Neural crest cell (in vitro differentiated cells): ENCODE measurements at regions not wholly inside any gene's neighbourhood (a gene's known extent, or its start where the extent isn't known, plus 50 kb on each side); places are given as distances from the start of the nearest gene placed in this dataset.

Source experiments
- DNase-seq: peaks from one replicate; pipeline ENCODE4 v3.0.0; 2021; ENCODE audit warnings: low read depth, mixed read lengths, low spot score
- H3K27ac Mint-ChIP-seq: one replicate; pipeline ENCODE4 v1.8.0; 2021; ENCODE audit warnings: mild to moderate bottlenecking, mixed read lengths; ENCODE audit not compliant: unreplicated experiment
- H3K27me3 Mint-ChIP-seq: 2 replicates; pipeline ENCODE4 v1.8.0; 2021; ENCODE audit warnings: low read depth, mild to moderate bottlenecking, mixed read lengths
- H3K36me3 Mint-ChIP-seq: 2 replicates; pipeline ENCODE4 v1.8.0; 2021; ENCODE audit warnings: low read depth, mild to moderate bottlenecking, mixed read lengths
- H3K4me1 Mint-ChIP-seq: 2 replicates; pipeline ENCODE4 v1.8.0; 2021; ENCODE audit warnings: mixed read lengths
- H3K4me3 Mint-ChIP-seq: one replicate; pipeline ENCODE4 v1.8.0; 2021; ENCODE audit warnings: mild to moderate bottlenecking, mixed read lengths
- H3K9me3 Mint-ChIP-seq: 2 replicates; pipeline ENCODE4 v1.8.0; 2021; ENCODE audit warnings: mixed read lengths
- TF ChIP-seq, protein P1 (sequence below): fragments of 200-600 bp; sonication (generic); conservative IDR thresholded peaks from 2 replicates; pipeline ENCODE4 v1.5.0; 2021; ENCODE audit warnings: antibody characterized with exemption, mild to moderate bottlenecking

- TF ChIP-seq, protein P1, sequence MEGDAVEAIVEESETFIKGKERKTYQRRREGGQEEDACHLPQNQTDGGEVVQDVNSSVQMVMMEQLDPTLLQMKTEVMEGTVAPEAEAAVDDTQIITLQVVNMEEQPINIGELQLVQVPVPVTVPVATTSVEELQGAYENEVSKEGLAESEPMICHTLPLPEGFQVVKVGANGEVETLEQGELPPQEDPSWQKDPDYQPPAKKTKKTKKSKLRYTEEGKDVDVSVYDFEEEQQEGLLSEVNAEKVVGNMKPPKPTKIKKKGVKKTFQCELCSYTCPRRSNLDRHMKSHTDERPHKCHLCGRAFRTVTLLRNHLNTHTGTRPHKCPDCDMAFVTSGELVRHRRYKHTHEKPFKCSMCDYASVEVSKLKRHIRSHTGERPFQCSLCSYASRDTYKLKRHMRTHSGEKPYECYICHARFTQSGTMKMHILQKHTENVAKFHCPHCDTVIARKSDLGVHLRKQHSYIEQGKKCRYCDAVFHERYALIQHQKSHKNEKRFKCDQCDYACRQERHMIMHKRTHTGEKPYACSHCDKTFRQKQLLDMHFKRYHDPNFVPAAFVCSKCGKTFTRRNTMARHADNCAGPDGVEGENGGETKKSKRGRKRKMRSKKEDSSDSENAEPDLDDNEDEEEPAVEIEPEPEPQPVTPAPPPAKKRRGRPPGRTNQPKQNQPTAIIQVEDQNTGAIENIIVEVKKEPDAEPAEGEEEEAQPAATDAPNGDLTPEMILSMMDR: no peak
- Mint-ChIP-seq H3K36me3 (no peaks in the 10 kb centered on the region), H3K27me3 (no peaks in the 10 kb centered on the region), H3K4me3 (no peak overlapping the region), H3K9me3 (peaks cover 1% of the 10 kb centered on the region), H3K27ac (no peak overlapping the region), H3K4me1 (no peaks in the 10 kb centered on the region)
- DNase-seq: no peak
Observed at GRCh38 chr6:16078064-16078463, 50.8 kb upstream of the MYLIP start.

DNA sequence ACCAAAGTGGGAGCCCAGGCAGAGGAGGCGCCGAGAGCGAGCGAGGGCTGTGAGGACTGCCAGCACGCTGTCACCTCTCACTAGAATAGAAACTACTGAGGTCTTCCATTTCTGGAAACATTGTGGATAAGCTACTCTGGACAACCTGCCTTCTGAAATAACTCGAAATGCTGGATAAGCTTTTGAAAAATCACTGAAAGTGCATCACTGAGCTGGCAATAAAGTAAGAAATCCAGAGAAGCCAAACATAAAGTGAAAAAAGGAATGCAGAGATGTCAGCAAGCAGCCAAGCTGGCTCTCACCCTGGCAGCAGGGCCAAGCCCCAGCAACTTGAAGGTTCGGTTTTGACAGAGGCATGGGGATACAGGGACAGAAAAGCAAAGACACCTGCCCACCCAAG, 59.2 kb upstream of the MYLIP start:
- Mint-ChIP-seq H3K4me1 (peaks cover 6% of the 10 kb centered on the region), H3K36me3 (no peaks in the 10 kb centered on the region), H3K4me3 (no peak overlapping the region), H3K27me3 (no peaks in the 10 kb centered on the region), H3K27ac (no peak overlapping the region), H3K9me3 (peaks cover 2% of the 10 kb centered on the region)
- TF ChIP-seq, protein P1: no peak
- no peak for DNase-seq

DNA sequence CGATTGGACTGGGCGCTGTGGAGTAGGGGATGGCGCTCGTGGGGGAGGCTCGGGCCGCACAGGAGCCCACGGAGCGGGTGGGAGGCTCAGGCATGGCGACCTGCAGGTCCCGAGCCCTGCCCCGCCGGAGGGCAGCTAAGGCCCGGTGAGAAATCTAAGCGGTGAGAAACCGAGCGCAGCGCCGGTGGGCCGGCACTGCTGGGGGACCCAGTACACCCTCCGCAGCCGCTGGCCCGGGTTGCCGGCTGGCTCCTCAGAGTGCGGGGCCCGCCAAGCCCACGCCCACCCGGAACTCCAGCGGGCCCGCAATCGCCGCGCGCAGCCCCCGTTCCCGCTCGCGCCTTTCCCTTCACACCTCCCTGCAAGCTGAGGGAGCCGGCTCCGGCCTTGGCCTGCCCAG, 59.7 kb upstream of the MYLIP start:
- Mint-ChIP-seq H3K9me3 (peaks cover 2% of the 10 kb centered on the region), H3K4me1 (peaks cover 10% of the 10 kb centered on the region), H3K27me3 (no peaks in the 10 kb centered on the region), H3K4me3 (no peak overlapping the region), H3K36me3 (no peaks in the 10 kb centered on the region), H3K27ac (no peak overlapping the region)
- no peak for DNase-seq
- TF ChIP-seq, protein P1: no peak

GRCh38 chr6:16067568-16067967, 61.3 kb upstream of the MYLIP start:
- Mint-ChIP-seq H3K27me3 (no peaks in the 10 kb centered on the region), H3K4me1 (peaks cover 17% of the 10 kb centered on the region), H3K4me3 (no peak overlapping the region), H3K9me3 (no peaks in the 10 kb centered on the region), H3K27ac (no peak overlapping the region), H3K36me3 (no peaks in the 10 kb centered on the region)
- TF ChIP-seq, protein P1: no peak
- DNase-seq: no peak

DNA sequence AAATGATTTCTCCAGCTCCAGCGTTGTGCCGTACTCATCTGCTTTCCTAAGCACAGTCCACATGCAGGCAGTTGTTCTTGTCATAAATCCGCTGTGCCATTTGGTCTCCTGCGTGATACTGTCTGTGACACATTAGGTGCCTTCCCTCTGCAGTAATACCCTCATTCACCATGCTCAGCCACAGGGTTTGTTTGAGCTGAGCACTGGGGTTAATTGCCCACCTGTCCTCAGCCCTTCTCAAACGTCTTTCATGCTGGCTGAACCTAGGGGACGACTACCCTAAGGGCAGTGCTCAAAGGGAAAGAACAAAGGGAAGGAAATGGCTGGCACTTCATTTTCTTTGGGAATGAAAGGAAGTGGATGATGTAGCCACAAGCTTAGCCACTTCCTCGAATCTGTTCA, 64.2 kb upstream of the MYLIP start:
- Mint-ChIP-seq H3K27ac (peak overlapping the region; percentile 93), H3K4me3 (no peak overlapping the region), H3K36me3 (no peaks in the 10 kb centered on the region), H3K9me3 (no peaks in the 10 kb centered on the region), H3K27me3 (no peaks in the 10 kb centered on the region), H3K4me1 (peaks cover 17% of the 10 kb centered on the region)
- no peak for DNase-seq
- TF ChIP-seq, protein P1: no peak

GRCh38 chr6:16063580-16063979, 65.3 kb upstream of the MYLIP start:
- peaks cover 17% of the 10 kb centered on the region for H3K4me1 Mint-ChIP-seq
- TF ChIP-seq, protein P1: no peak
- DNase-seq: no peak

More at GRCh38 chr6:16063580-16063979, 65.3 kb upstream of the MYLIP start:
- H3K27me3 Mint-ChIP-seq: peaks cover 2% of the 10 kb centered on the region
- H3K4me3 Mint-ChIP-seq: no peak overlapping the region
- H3K9me3 Mint-ChIP-seq: no peaks in the 10 kb centered on the region
- H3K27ac Mint-ChIP-seq: no peak overlapping the region
- no peaks in the 10 kb centered on the region for H3K36me3 Mint-ChIP-seq
